ENCODE measurements at regions not wholly inside any gene's neighbourhood (a gene's known extent, or its start where the extent isn't known, plus 50 kb on each side); places are given as distances from the start of the nearest gene placed in this dataset.
"Not testable (repeated sequence)": the region's sequence is repeated elsewhere in the genome, so short reads cannot be mapped to it uniquely, and the experiment has no call there.

- DNase-seq (ENCODE audit: low spot score): no peak
Observed at GRCh38 chr22:46040471-46041465, 63.8 kb upstream of the WNT7B start.

GRCh38 chr22:46041642-46042041 is 64.7 kb upstream of the WNT7B start:
- no peak for DNase-seq (ENCODE audit: low spot score)

GRCh38 chr22:46042786-46043185 is 65.8 kb upstream of the WNT7B start:
- no peak for DNase-seq (ENCODE audit: low spot score)

- DNase-seq (ENCODE audit: low spot score): no peak
Observed at GRCh38 chr22:46043339-46043738, 66.4 kb upstream of the WNT7B start.

- DNase-seq (ENCODE audit: low spot score): no peak
Observed at GRCh38 chr22:46043816-46044620, 67.1 kb upstream of the WNT7B start.

- no peak for DNase-seq (ENCODE audit: low spot score)
Observed at GRCh38 chr22:46044621-46045458, 67.9 kb upstream of the WNT7B start.

- DNase-seq (ENCODE audit: low spot score): no peak
Observed at GRCh38 chr22:46045459-46046298, 68.7 kb upstream of the WNT7B start.

- no peak for DNase-seq (ENCODE audit: low spot score)
Observed at GRCh38 chr22:46046299-46046685, 69.3 kb upstream of the WNT7B start.

GRCh38 chr22:46047226-46047625 is 70.3 kb upstream of the WNT7B start:
- DNase-seq (ENCODE audit: low spot score): no peak

- DNase-seq (ENCODE audit: low spot score): no peak
Observed at GRCh38 chr22:46047841-46048595, 71.1 kb upstream of the WNT7B start.

- DNase-seq (ENCODE audit: low spot score): not testable (repeated sequence)
Observed at GRCh38 chr22:46048661-46049060, 71.7 kb upstream of the WNT7B start.

GRCh38 chr22:46049726-46050450 is 72.9 kb upstream of the WNT7B start:
- DNase-seq (ENCODE audit: low spot score): no peak

- no peak for DNase-seq (ENCODE audit: low spot score)
Observed at GRCh38 chr22:46050451-46050845, 73.5 kb upstream of the WNT7B start.

GRCh38 chr22:46050916-46051614 is 74.1 kb upstream of the WNT7B start:
- no peak for DNase-seq (ENCODE audit: low spot score)

GRCh38 chr22:46051646-46052045 is 74.7 kb upstream of the WNT7B start:
- DNase-seq (ENCODE audit: low spot score): no peak

- DNase-seq (ENCODE audit: low spot score): no peak
Observed at GRCh38 chr22:46052331-46052771, 75.4 kb upstream of the WNT7B start.

- no peak for DNase-seq (ENCODE audit: low spot score)
Observed at GRCh38 chr22:46052801-46053562, 76.0 kb upstream of the WNT7B start.

- DNase-seq (ENCODE audit: low spot score): peak; percentile 72
Observed at GRCh38 chr22:46053563-46054090, 76.7 kb upstream of the WNT7B start.
